ENCODE measurements at regions not wholly inside any gene's neighbourhood (a gene's known extent, or its start where the extent isn't known, plus 50 kb on each side); places are given as distances from the start of the nearest gene placed in this dataset.
A peak's percentile ranks its signal among the peaks of the same experiment; 100 is the strongest.
"Not testable (repeated sequence)": the region's sequence is repeated elsewhere in the genome, so short reads cannot be mapped to it uniquely, and the experiment has no call there.

GRCh38 chr19:28687296-28687695 is 525.7 kb downstream of the UQCRFS1 start:
- POLR2A ChIA-PET: no interaction called here
- Histone ChIP-seq H3K36me3 (ENCODE audit: control insufficient read depth in 4 of 4, insufficient read depth in 4 of 4, low read length in 3 of 4) (no peaks in the 10 kb centered on the region), H3K4me1 (ENCODE audit: control extremely low read depth in 1 of 4, control insufficient read depth in 4 of 4, insufficient read depth in 4 of 4, low read length in 3 of 4) (peaks cover 0 to 9% (median 3%) of the 10 kb centered on the region in 4 experiments), H3K27ac (ENCODE audit: insufficient read depth in 1 of 2, low read depth in 1 of 2, low read length in 2 of 2, poor library complexity in 1 of 2, severe bottlenecking in 2 of 2) (no peak overlapping the region), H3K4me3 (ENCODE audit: control insufficient read depth in 1 of 7, extremely low read depth in 1 of 7, insufficient read depth in 4 of 7, low read depth in 2 of 7, low read length in 6 of 7) (no peak overlapping the region), H3K9me3 (ENCODE audit: control extremely low read depth in 1 of 5, control insufficient read depth in 4 of 5, insufficient read depth in 2 of 5, low read depth in 1 of 5, low read length in 4 of 5) (peaks cover 0 to 4% (median 0%) of the 10 kb centered on the region in 5 experiments), H3K27me3 (replicated peaks in 2 of 5; ENCODE audit: control insufficient read depth in 4 of 5, insufficient read depth in 5 of 5, low read length in 4 of 5) (no peaks in the 10 kb centered on the region)
- WGBS (ENCODE audit: insufficient coverage): no CpG with 5 or more reads among the region's 1 CpG
- CTCF ChIA-PET: no interaction called here
- DNase-seq: no peak

DNA sequence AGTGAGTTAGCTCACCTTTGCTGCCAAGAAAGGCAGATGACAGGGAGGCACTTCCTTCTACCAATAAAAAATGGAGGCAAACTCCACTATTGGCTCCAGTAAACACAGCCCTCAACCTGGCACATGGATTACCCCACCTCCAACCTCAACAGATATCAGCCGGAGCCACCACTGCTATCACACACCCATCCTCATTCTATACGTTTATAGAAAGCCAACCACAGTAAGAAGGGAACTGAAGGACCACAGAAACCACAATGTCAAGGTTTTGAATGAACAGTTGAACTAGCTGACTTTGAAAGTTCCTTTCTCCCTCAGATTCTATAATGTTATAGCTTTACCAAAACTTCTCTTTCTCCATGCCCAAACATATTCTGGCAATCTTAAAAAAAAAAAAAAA is 526.2 kb downstream of the UQCRFS1 start:
- Histone ChIP-seq H3K27me3 (replicated peaks in 2 of 5; ENCODE audit: control insufficient read depth in 4 of 5, insufficient read depth in 5 of 5, low read length in 4 of 5) (no peaks in the 10 kb centered on the region), H3K9me3 (ENCODE audit: control extremely low read depth in 1 of 5, control insufficient read depth in 4 of 5, insufficient read depth in 2 of 5, low read depth in 1 of 5, low read length in 4 of 5) (peaks cover 0 to 4% (median 0%) of the 10 kb centered on the region in 5 experiments), H3K4me3 (ENCODE audit: control insufficient read depth in 1 of 7, extremely low read depth in 1 of 7, insufficient read depth in 4 of 7, low read depth in 2 of 7, low read length in 6 of 7) (no peak overlapping the region), H3K36me3 (ENCODE audit: control insufficient read depth in 4 of 4, insufficient read depth in 4 of 4, low read length in 3 of 4) (no peaks in the 10 kb centered on the region), H3K27ac (ENCODE audit: insufficient read depth in 1 of 2, low read depth in 1 of 2, low read length in 2 of 2, poor library complexity in 1 of 2, severe bottlenecking in 2 of 2) (no peak overlapping the region), H3K4me1 (ENCODE audit: control extremely low read depth in 1 of 4, control insufficient read depth in 4 of 4, insufficient read depth in 4 of 4, low read length in 3 of 4) (peaks cover 0 to 9% (median 3%) of the 10 kb centered on the region in 4 experiments)
- ChIA-PET POLR2A (no interaction called here), CTCF (no interaction called here)
- WGBS (ENCODE audit: insufficient coverage): 0% methylated on average over 2 of the region's 2 CpGs
- peak; percentile 12 to 51 (median 41) for DNase-seq

DNA sequence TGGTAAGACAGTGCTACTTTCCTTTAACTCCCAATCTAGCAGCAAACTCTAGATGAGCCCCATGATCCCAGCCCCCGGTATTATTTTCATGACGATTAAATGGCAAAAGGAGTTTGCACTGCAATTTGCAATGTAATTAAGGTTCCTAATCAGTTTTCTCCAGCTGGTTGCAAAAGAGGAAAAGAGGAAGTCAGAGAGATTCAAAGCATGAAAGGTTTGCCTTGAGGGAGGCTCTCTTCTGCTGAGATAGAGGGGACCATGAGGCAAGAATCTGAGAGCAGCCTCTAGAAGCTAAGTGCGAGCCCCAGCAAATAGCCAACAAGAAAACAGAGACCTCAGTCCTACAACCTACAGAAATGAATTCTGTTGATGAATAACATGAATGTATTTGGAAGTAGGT is 527.1 kb downstream of the UQCRFS1 start:
- 100% methylated on average over 2 of the region's 3 CpGs for WGBS (ENCODE audit: insufficient coverage)
- DNase-seq: no peak
- ChIA-PET CTCF (no interaction called here), POLR2A (no interaction called here)
- H3K9me3 ChIP-seq (ENCODE audit: control extremely low read depth in 1 of 5, control insufficient read depth in 4 of 5, insufficient read depth in 2 of 5, low read depth in 1 of 5, low read length in 4 of 5): peaks cover 0 to 5% (median 0%) of the 10 kb centered on the region in 5 experiments
- H3K4me3 ChIP-seq (ENCODE audit: control insufficient read depth in 1 of 7, extremely low read depth in 1 of 7, insufficient read depth in 4 of 7, low read depth in 2 of 7, low read length in 6 of 7): no peak overlapping the region
- no peak overlapping the region for H3K27ac ChIP-seq (ENCODE audit: insufficient read depth in 1 of 2, low read depth in 1 of 2, low read length in 2 of 2, poor library complexity in 1 of 2, severe bottlenecking in 2 of 2)
- no peaks in the 10 kb centered on the region for H3K36me3 ChIP-seq (ENCODE audit: control insufficient read depth in 4 of 4, insufficient read depth in 4 of 4, low read length in 3 of 4)
- H3K4me1 ChIP-seq (ENCODE audit: control extremely low read depth in 1 of 4, control insufficient read depth in 4 of 4, insufficient read depth in 4 of 4, low read length in 3 of 4): peaks cover 0 to 9% (median 3%) of the 10 kb centered on the region in 4 experiments
- no peaks in the 10 kb centered on the region for H3K27me3 ChIP-seq (replicated peaks in 2 of 5; ENCODE audit: control insufficient read depth in 4 of 5, insufficient read depth in 5 of 5, low read length in 4 of 5)

DNA sequence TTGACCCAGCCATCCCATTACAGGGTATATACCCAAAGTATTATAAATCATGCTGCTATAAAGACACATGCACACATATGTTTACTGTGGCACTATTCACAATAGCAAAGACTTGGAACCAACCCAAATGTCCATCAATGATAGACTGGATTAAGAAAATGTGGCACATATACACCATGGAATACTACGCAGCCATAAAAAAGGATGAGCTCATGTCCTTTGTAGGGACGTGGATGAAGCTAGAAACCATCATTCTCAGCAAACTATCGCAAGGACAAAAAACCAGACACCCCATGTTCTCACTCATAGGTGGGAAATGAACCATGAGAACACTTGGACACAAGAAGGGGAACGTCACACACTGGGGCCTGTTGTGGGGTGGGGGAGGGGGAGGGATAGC is 527.9 kb downstream of the UQCRFS1 start:
- H3K4me1 ChIP-seq (ENCODE audit: control extremely low read depth in 1 of 4, control insufficient read depth in 4 of 4, insufficient read depth in 4 of 4, low read length in 3 of 4); H3K9me3 ChIP-seq (ENCODE audit: control extremely low read depth in 1 of 5, control insufficient read depth in 4 of 5, insufficient read depth in 2 of 5, low read depth in 1 of 5, low read length in 4 of 5); H3K36me3 ChIP-seq (ENCODE audit: control insufficient read depth in 4 of 4, insufficient read depth in 4 of 4, low read length in 3 of 4); CTCF ChIA-PET; DNase-seq; POLR2A ChIA-PET; H3K27ac ChIP-seq (ENCODE audit: insufficient read depth in 1 of 2, low read depth in 1 of 2, low read length in 2 of 2, poor library complexity in 1 of 2, severe bottlenecking in 2 of 2); H3K4me3 ChIP-seq (ENCODE audit: control insufficient read depth in 1 of 7, extremely low read depth in 1 of 7, insufficient read depth in 4 of 7, low read depth in 2 of 7, low read length in 6 of 7); H3K27me3 ChIP-seq (replicated peaks in 2 of 5; ENCODE audit: control insufficient read depth in 4 of 5, insufficient read depth in 5 of 5, low read length in 4 of 5): not testable (repeated sequence)
- 100% methylated on average over 2 of the region's 4 CpGs for WGBS (ENCODE audit: insufficient coverage)

- no peak overlapping the region for H3K4me3 ChIP-seq (ENCODE audit: control insufficient read depth in 1 of 7, extremely low read depth in 1 of 7, insufficient read depth in 4 of 7, low read depth in 2 of 7, low read length in 6 of 7)
- no peak overlapping the region for H3K27ac ChIP-seq (ENCODE audit: insufficient read depth in 1 of 2, low read depth in 1 of 2, low read length in 2 of 2, poor library complexity in 1 of 2, severe bottlenecking in 2 of 2)
- H3K36me3 ChIP-seq (ENCODE audit: control insufficient read depth in 4 of 4, insufficient read depth in 4 of 4, low read length in 3 of 4): no peaks in the 10 kb centered on the region
- 84% methylated on average over 2 of the region's 3 CpGs for WGBS (ENCODE audit: insufficient coverage)
- no peaks in the 10 kb centered on the region for H3K27me3 ChIP-seq (replicated peaks in 2 of 5; ENCODE audit: control insufficient read depth in 4 of 5, insufficient read depth in 5 of 5, low read length in 4 of 5)
- H3K9me3 ChIP-seq (ENCODE audit: control extremely low read depth in 1 of 5, control insufficient read depth in 4 of 5, insufficient read depth in 2 of 5, low read depth in 1 of 5, low read length in 4 of 5): peaks cover 0 to 3% (median 0%) of the 10 kb centered on the region in 5 experiments
- no peak for DNase-seq
- POLR2A ChIA-PET: no interaction called here
- CTCF ChIA-PET: no interaction called here
- H3K4me1 ChIP-seq (ENCODE audit: control extremely low read depth in 1 of 4, control insufficient read depth in 4 of 4, insufficient read depth in 4 of 4, low read length in 3 of 4): no peaks in the 10 kb centered on the region
These were observed 532.8 kb downstream of the UQCRFS1 start for GRCh38 chr19:28680111-28680510.

GRCh38 chr19:28670836-28671235 is 542.1 kb downstream of the UQCRFS1 start:
- CTCF ChIA-PET: no interaction called here
- no peaks in the 10 kb centered on the region for H3K27me3 ChIP-seq (replicated peaks in 2 of 5; ENCODE audit: control insufficient read depth in 4 of 5, insufficient read depth in 5 of 5, low read length in 4 of 5)
- no peak overlapping the region for H3K27ac ChIP-seq (ENCODE audit: insufficient read depth in 1 of 2, low read depth in 1 of 2, low read length in 2 of 2, poor library complexity in 1 of 2, severe bottlenecking in 2 of 2)
- no peak overlapping the region for H3K4me3 ChIP-seq (ENCODE audit: control insufficient read depth in 1 of 7, extremely low read depth in 1 of 7, insufficient read depth in 4 of 7, low read depth in 2 of 7, low read length in 6 of 7)
- H3K9me3 ChIP-seq (ENCODE audit: control extremely low read depth in 1 of 5, control insufficient read depth in 4 of 5, insufficient read depth in 2 of 5, low read depth in 1 of 5, low read length in 4 of 5): peaks cover 0 to 18% (median 11%) of the 10 kb centered on the region in 5 experiments
- H3K4me1 ChIP-seq (ENCODE audit: control extremely low read depth in 1 of 4, control insufficient read depth in 4 of 4, insufficient read depth in 4 of 4, low read length in 3 of 4): no peaks in the 10 kb centered on the region
- POLR2A ChIA-PET: no interaction called here
- no peaks in the 10 kb centered on the region for H3K36me3 ChIP-seq (ENCODE audit: control insufficient read depth in 4 of 4, insufficient read depth in 4 of 4, low read length in 3 of 4)
- WGBS (ENCODE audit: insufficient coverage): 100% methylated on average over 1 of the region's 2 CpGs
- no peak for DNase-seq

DNA sequence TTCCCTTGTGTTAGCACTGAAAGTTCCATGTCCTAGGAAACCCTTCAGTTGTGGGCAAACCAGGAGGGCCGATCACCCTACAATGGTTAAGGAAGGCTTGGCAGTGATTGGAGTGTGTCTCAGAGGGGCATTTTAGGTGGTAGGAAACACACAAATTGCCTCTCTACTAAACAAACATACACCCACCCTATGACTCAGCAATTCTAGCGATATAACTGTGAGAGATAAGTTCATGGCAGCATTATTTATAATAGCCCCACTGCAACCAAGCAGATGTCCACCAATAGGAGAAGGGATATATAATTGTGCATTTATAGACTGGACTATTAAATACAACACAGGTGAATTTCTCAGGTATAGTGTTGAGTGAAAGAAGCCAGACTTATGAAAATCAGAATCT is 543.1 kb downstream of the UQCRFS1 start:
- H3K27ac ChIP-seq (ENCODE audit: insufficient read depth in 1 of 2, low read depth in 1 of 2, low read length in 2 of 2, poor library complexity in 1 of 2, severe bottlenecking in 2 of 2): no peak overlapping the region
- CTCF ChIA-PET: no interaction called here
- POLR2A ChIA-PET: no interaction called here
- no peaks in the 10 kb centered on the region for H3K4me1 ChIP-seq (ENCODE audit: control extremely low read depth in 1 of 4, control insufficient read depth in 4 of 4, insufficient read depth in 4 of 4, low read length in 3 of 4)
- no peaks in the 10 kb centered on the region for H3K27me3 ChIP-seq (replicated peaks in 2 of 5; ENCODE audit: control insufficient read depth in 4 of 5, insufficient read depth in 5 of 5, low read length in 4 of 5)
- DNase-seq: no peak
- H3K9me3 ChIP-seq (ENCODE audit: control extremely low read depth in 1 of 5, control insufficient read depth in 4 of 5, insufficient read depth in 2 of 5, low read depth in 1 of 5, low read length in 4 of 5): peaks cover 0 to 17% (median 11%) of the 10 kb centered on the region in 5 experiments
- WGBS (ENCODE audit: insufficient coverage): no CpG with 5 or more reads among the region's 2 CpGs
- no peak overlapping the region for H3K4me3 ChIP-seq (ENCODE audit: control insufficient read depth in 1 of 7, extremely low read depth in 1 of 7, insufficient read depth in 4 of 7, low read depth in 2 of 7, low read length in 6 of 7)
- no peaks in the 10 kb centered on the region for H3K36me3 ChIP-seq (ENCODE audit: control insufficient read depth in 4 of 4, insufficient read depth in 4 of 4, low read length in 3 of 4)

All from common myeloid progenitor, CD34-positive (primary cell).